AG09309 (cell line): ENCODE measurements at regions not wholly inside any gene's neighbourhood (a gene's known extent, or its start where the extent isn't known, plus 50 kb on each side); places are given as distances from the start of the nearest gene placed in this dataset.

Experiments
- DNase-seq: peaks from one replicate; pipeline ENCODE4 v3.0.0-alpha.2; 2010; ENCODE audit warnings: low read depth
- H3K4me3 ChIP-seq: 2 replicates; pipeline ENCODE4 v1.5.1; 2011; ENCODE audit warnings: mild to moderate bottlenecking, low read depth, low read length, moderate library complexity; ENCODE audit not compliant: control insufficient read depth
- CTCF ChIP-seq: IDR thresholded peaks from 2 replicates; pipeline ENCODE4 v1.5.1; 2011; ENCODE audit warnings: mild to moderate bottlenecking, low read depth, low read length, inconsistent platforms; ENCODE audit not compliant: insufficient read depth, control insufficient read depth; ENCODE audit errors: missing control alignments

GRCh38 chr9:107094370-107094769, 188.7 kb upstream of the RAD23B start:
- no peak overlapping the region for H3K4me3 ChIP-seq
- no peak for TF ChIP-seq CTCF
- DNase-seq: no peak

- no peak for DNase-seq
- no peak for TF ChIP-seq CTCF
- no peak overlapping the region for H3K4me3 ChIP-seq
Observed at GRCh38 chr9:107100591-107100990, 182.5 kb upstream of the RAD23B start.

GRCh38 chr9:107102011-107102410, 181.1 kb upstream of the RAD23B start:
- no peak for TF ChIP-seq CTCF
- no peak for DNase-seq
- no peak overlapping the region for H3K4me3 ChIP-seq

DNA sequence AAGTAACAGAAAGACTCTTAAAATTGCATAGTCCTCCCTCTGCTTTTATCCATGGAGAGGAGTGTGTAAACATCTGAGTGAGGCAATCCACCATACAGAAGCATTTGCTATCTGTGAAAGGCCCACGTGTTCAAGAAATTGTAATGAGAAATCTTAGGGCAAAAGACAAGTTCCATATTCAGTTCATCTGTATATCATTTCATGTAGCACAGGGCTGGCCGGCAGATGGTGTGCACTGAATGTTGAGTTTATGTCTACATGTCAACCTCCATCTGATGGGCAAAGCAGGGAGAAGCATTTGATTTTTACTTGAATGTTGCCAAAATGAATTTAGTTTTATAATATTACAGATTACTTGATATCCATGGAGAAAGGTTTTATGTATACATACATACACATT, 179.5 kb upstream of the RAD23B start:
- H3K4me3 ChIP-seq: no peak overlapping the region
- no peak for DNase-seq
- TF ChIP-seq CTCF: no peak

- no peak for TF ChIP-seq CTCF
- H3K4me3 ChIP-seq: no peak overlapping the region
- no peak for DNase-seq
Observed at GRCh38 chr9:107105784-107106183, 177.3 kb upstream of the RAD23B start.

DNA sequence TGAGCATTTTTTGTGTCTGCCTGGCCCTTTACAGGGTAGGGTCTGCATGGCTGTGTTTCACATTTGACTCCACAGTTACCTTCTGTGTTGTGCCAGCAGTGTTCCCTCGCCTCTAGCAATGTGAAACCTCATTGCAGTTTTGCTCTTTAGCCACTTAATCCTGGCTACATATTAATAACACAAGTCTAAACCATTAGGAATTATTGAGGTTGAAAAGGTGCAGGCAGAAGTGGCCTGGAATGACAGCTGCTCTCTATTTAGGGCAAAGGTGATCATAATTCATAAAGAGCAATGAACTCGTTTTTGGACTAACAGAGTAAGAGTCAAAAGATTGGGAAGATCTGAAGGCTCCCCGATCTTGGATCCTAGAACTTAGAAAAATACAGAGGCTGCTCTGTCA, 176.7 kb upstream of the RAD23B start:
- no peak for DNase-seq
- no peak for TF ChIP-seq CTCF
- H3K4me3 ChIP-seq: no peak overlapping the region
